NCI-H1930 (cell line): ENCODE measurements at regions not wholly inside any gene's neighbourhood (a gene's known extent, or its start where the extent isn't known, plus 50 kb on each side); places are given as distances from the start of the nearest gene placed in this dataset.

Experiments
- DNase-seq, 2 experiments: peaks; one replicate each; lab custom pipeline; 2025; lab: John Stamatoyannopoulos, UW

GRCh38 chr13:22428188-22428828, 752.5 kb upstream of the SGCG start:
- DNase-seq, result no peak

- no peak for DNase-seq
Observed at GRCh38 chr13:22432690-22433089, 748.1 kb upstream of the SGCG start.

GRCh38 chr13:22447132-22447886, 733.5 kb upstream of the SGCG start:
- DNase-seq, result no peak

GRCh38 chr13:22449251-22449650, 731.5 kb upstream of the SGCG start:
- DNase-seq, result no peak

- no peak for DNase-seq
Observed at GRCh38 chr13:22451327-22451741, 729.4 kb upstream of the SGCG start.

GRCh38 chr13:22454586-22454985, 726.2 kb upstream of the SGCG start:
- no peak for DNase-seq

- DNase-seq, result no peak
Observed at GRCh38 chr13:22455036-22455435, 725.7 kb upstream of the SGCG start.

- DNase-seq, result no peak
Observed at GRCh38 chr13:22461854-22462490, 718.8 kb upstream of the SGCG start.

GRCh38 chr13:22463089-22463488, 717.7 kb upstream of the SGCG start:
- DNase-seq, result no peak

GRCh38 chr13:22468045-22468444, 712.7 kb upstream of the SGCG start:
- no peak for DNase-seq

- DNase-seq, result no peak
Observed at GRCh38 chr13:22468824-22469223, 712.0 kb upstream of the SGCG start.

- no peak for DNase-seq
Observed at GRCh38 chr13:22469452-22469851, 711.3 kb upstream of the SGCG start.

GRCh38 chr13:22470075-22470474, 710.7 kb upstream of the SGCG start:
- DNase-seq, result no peak

GRCh38 chr13:22482496-22483000, 698.2 kb upstream of the SGCG start:
- no peak for DNase-seq

- DNase-seq, result no peak
Observed at GRCh38 chr13:22483276-22483675, 697.5 kb upstream of the SGCG start.

GRCh38 chr13:22486490-22486889, 694.3 kb upstream of the SGCG start:
- DNase-seq, result no peak

- no peak for DNase-seq
Observed at GRCh38 chr13:22487932-22488331, 692.8 kb upstream of the SGCG start.

GRCh38 chr13:22489771-22490170, 691.0 kb upstream of the SGCG start:
- DNase-seq, result no peak

GRCh38 chr13:22495819-22496218, 685.0 kb upstream of the SGCG start:
- DNase-seq, result no peak

GRCh38 chr13:22496803-22497508, 683.8 kb upstream of the SGCG start:
- DNase-seq, result no peak

- DNase-seq, result no peak
Observed at GRCh38 chr13:22497991-22498780, 682.6 kb upstream of the SGCG start.

- no peak for DNase-seq
Observed at GRCh38 chr13:22499919-22500318, 680.9 kb upstream of the SGCG start.
